ENCODE measurements at regions not wholly inside any gene's neighbourhood (a gene's known extent, or its start where the extent isn't known, plus 50 kb on each side); places are given as distances from the start of the nearest gene placed in this dataset.

DNA sequence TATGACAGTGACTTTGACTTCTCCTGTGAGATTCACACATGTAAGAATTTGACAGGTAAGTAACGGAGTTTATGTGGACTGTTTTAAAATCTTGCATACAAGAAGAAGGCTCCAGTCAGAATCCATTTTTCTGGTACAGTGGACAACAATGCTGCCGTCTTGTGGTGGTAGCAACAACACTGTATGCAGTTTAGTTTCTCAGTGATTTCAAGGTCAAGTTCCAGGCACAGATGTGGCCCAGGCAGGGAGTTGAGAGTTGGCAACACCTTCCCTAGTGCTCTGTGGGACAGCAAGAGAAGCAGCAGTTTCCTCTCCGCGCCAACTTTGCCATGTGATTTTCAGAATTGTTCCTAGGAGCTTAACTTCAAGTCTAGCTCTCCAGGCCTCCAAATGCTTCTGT is 56.0 kb upstream of the STPG2 start:
- Histone ChIP-seq H3K36me3 (no peaks in the 10 kb centered on the region), H3K27ac (no peak overlapping the region), H3K9me3 (peaks cover 3% of the 10 kb centered on the region), H3K27me3 (no peaks in the 10 kb centered on the region), H3K4me1 (no peaks in the 10 kb centered on the region), H3K4me3 (no peak overlapping the region)
- no peak for DNase-seq
- intact Hi-C loops (cut with DNase I) = no loop called here
- TF ChIP-seq, protein P1, sequence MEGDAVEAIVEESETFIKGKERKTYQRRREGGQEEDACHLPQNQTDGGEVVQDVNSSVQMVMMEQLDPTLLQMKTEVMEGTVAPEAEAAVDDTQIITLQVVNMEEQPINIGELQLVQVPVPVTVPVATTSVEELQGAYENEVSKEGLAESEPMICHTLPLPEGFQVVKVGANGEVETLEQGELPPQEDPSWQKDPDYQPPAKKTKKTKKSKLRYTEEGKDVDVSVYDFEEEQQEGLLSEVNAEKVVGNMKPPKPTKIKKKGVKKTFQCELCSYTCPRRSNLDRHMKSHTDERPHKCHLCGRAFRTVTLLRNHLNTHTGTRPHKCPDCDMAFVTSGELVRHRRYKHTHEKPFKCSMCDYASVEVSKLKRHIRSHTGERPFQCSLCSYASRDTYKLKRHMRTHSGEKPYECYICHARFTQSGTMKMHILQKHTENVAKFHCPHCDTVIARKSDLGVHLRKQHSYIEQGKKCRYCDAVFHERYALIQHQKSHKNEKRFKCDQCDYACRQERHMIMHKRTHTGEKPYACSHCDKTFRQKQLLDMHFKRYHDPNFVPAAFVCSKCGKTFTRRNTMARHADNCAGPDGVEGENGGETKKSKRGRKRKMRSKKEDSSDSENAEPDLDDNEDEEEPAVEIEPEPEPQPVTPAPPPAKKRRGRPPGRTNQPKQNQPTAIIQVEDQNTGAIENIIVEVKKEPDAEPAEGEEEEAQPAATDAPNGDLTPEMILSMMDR (IDR thresholded peaks at IDR 0.05) = no peak
- no peak for ATAC-seq

DNA sequence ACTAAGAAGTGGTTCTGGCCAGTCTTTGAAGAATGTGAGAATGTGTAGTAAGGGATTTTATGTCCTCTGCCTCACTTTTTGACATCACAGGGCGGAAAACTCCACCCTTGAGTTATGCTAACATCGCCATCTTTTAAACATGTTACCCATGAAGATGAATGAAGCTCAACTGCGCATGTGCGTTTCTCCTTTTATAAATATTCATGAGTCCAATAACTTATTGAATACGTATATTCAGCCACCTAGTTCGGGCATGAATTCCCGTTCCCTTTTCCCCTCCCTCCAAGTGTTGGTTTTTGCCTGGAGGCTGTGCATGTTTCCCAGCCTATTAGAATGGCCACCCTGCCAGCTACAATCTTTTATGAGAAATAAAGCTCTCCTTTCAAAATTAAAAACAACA is 51.7 kb upstream of the STPG2 start:
- intact Hi-C loops (cut with DNase I) = no loop called here
- no peak overlapping the region for H3K4me3 ChIP-seq
- TF ChIP-seq, protein P1 (IDR thresholded peaks at IDR 0.05) = no peak
- DNase-seq = no peak
- peaks cover 10% of the 10 kb centered on the region for H3K9me3 ChIP-seq
- ATAC-seq = no peak
- no peaks in the 10 kb centered on the region for H3K36me3 ChIP-seq
- no peaks in the 10 kb centered on the region for H3K27me3 ChIP-seq
- no peaks in the 10 kb centered on the region for H3K4me1 ChIP-seq
- H3K27ac ChIP-seq = no peak overlapping the region

DNA sequence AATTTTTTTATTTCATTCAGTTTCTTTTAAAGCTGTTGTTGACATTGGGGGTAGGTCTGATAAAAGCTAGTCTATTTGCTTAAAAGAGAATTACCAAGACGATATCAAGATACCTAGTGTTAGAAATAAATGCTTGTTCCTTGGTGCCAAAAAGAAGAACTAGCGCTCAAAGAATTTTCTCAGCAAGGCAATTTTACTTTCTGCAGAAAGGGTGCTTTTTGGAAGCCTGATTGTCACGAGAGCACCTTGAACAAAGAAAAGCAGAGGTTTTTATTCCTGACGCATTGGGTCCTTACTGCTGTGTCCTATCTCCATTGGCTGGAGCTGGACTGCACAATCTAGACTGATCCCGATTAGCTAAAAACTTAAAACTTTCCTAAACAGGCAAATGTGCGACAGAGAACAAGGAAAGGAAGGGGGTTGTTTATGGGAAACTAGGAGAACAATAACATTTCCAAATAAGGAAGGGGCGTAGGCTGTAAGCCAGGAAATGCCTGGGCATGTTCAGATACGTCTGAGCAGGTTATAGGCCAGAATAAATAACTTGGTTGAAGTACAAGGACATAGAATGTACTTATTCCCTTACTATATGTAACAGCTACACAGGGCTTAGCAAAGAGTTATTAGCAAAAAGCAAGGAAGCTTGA is 50.3 kb upstream of the STPG2 start:
- H3K36me3 ChIP-seq = no peaks in the 10 kb centered on the region
- no peak for ATAC-seq
- peaks cover 10% of the 10 kb centered on the region for H3K9me3 ChIP-seq
- no peak overlapping the region for H3K27ac ChIP-seq
- intact Hi-C loops (cut with DNase I) = no loop called here
- no peak for DNase-seq
- TF ChIP-seq, protein P1 (IDR thresholded peaks at IDR 0.05) = no peak
- H3K4me1 ChIP-seq = no peaks in the 10 kb centered on the region
- H3K27me3 ChIP-seq = no peaks in the 10 kb centered on the region
- no peak overlapping the region for H3K4me3 ChIP-seq
